ENCODE measurements at regions not wholly inside any gene's neighbourhood (a gene's known extent, or its start where the extent isn't known, plus 50 kb on each side); places are given as distances from the start of the nearest gene placed in this dataset.

DNA sequence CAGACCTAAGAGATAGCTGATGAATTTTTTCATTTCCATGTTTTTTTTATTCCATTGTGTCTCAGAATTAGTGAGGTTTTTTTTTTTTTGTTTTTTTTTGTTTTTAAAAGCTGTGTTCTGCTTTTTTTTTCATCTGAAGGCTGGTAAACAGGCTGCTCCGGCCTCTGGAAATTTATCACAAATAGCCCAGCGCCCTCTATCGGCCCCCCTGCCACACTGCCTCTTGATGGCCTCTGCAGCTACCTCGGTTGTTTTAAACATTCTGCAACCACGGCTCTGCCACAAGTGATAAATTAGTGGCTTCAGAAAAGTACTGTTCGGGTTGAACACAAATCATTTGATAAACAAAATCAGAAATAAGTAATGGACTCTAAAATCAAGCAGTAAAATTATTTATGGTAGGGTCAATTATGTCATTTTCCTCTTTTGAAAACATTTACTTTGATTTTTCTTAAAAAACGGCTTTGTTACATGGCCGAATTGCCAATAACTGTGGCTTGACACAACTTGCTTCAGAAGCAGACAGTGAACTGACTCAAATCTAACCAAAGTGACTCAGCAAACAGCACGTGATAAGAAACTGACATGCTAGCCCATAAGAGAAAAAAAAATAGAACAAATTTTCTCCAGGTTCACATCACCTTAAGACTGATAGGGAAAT is 87.8 kb downstream of the RSL24D1 start:
- TF ChIP-seq, protein P1, sequence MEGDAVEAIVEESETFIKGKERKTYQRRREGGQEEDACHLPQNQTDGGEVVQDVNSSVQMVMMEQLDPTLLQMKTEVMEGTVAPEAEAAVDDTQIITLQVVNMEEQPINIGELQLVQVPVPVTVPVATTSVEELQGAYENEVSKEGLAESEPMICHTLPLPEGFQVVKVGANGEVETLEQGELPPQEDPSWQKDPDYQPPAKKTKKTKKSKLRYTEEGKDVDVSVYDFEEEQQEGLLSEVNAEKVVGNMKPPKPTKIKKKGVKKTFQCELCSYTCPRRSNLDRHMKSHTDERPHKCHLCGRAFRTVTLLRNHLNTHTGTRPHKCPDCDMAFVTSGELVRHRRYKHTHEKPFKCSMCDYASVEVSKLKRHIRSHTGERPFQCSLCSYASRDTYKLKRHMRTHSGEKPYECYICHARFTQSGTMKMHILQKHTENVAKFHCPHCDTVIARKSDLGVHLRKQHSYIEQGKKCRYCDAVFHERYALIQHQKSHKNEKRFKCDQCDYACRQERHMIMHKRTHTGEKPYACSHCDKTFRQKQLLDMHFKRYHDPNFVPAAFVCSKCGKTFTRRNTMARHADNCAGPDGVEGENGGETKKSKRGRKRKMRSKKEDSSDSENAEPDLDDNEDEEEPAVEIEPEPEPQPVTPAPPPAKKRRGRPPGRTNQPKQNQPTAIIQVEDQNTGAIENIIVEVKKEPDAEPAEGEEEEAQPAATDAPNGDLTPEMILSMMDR (IDR thresholded peaks at IDR 0.05) = no peak
- no peak for TF ChIP-seq POLR2A (IDR thresholded peaks at IDR 0.05)

All from lower leg skin (tissue), 3 donors.